Nephron (organoid): ENCODE measurements at regions not wholly inside any gene's neighbourhood (a gene's known extent, or its start where the extent isn't known, plus 50 kb on each side); places are given as distances from the start of the nearest gene placed in this dataset.

Experiments
- H3K27ac Mint-ChIP-seq, 3 experiments: 2 replicates each; pipeline ENCODE4 v1.8.0; 2020; ENCODE audit warnings: mixed read lengths in 3 of 3, mild to moderate bottlenecking in 2 of 3, moderate library complexity in 1 of 3
- H3K27me3 Mint-ChIP-seq: 2 replicates; pipeline ENCODE4 v1.8.0; 2021; ENCODE audit warnings: low read depth, mild to moderate bottlenecking, moderate library complexity, mixed read lengths
- H3K36me3 Mint-ChIP-seq: 2 replicates; pipeline ENCODE4 v1.8.0; 2020; ENCODE audit warnings: low read depth, mixed read lengths
- H3K4me1 Mint-ChIP-seq: 2 replicates; pipeline ENCODE4 v1.8.0; 2020; ENCODE audit warnings: mixed read lengths
- H3K4me3 Mint-ChIP-seq, 3 experiments: 2 replicates each; pipeline ENCODE4 v1.8.0; 2020; ENCODE audit warnings: mild to moderate bottlenecking in 3 of 3, mixed read lengths in 3 of 3, moderate library complexity in 2 of 3
- H3K9me3 Mint-ChIP-seq: 2 replicates; pipeline ENCODE4 v1.8.0; 2020; ENCODE audit warnings: mixed read lengths
- TF ChIP-seq, protein P1 (sequence below), 3 experiments: fragments of 200-600 bp; sonication (generic); IDR thresholded peaks; one replicate each; pipeline ENCODE4 v1.5.0; 2021; ENCODE audit warnings: antibody characterized with exemption in 3 of 3; ENCODE audit not compliant: unreplicated experiment in 3 of 3

DNA sequence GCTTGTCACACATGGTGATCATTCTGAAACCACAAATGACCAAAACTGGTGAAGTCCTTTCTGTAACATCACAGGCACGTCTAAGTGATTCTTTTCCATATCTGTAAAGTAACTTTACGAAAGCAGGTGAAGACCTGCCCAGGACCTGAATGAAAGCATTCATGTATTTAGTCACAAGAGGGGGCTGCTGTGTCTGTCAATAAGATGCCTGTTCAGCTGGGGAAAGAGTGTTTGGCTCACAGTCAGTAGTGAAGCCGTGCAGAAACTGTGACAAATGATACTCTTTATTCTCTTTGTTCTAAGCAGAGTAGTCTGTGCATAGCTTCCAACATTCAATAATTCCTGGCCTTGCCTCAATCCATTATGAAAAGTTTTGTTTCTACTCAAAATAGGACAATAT lies 373.5 kb upstream of the OR4E1 start:
- H3K9me3 Mint-ChIP-seq, result no peaks in the 10 kb centered on the region
- TF ChIP-seq, protein P1, sequence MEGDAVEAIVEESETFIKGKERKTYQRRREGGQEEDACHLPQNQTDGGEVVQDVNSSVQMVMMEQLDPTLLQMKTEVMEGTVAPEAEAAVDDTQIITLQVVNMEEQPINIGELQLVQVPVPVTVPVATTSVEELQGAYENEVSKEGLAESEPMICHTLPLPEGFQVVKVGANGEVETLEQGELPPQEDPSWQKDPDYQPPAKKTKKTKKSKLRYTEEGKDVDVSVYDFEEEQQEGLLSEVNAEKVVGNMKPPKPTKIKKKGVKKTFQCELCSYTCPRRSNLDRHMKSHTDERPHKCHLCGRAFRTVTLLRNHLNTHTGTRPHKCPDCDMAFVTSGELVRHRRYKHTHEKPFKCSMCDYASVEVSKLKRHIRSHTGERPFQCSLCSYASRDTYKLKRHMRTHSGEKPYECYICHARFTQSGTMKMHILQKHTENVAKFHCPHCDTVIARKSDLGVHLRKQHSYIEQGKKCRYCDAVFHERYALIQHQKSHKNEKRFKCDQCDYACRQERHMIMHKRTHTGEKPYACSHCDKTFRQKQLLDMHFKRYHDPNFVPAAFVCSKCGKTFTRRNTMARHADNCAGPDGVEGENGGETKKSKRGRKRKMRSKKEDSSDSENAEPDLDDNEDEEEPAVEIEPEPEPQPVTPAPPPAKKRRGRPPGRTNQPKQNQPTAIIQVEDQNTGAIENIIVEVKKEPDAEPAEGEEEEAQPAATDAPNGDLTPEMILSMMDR (IDR thresholded peaks at IDR 0.05; ENCODE audit: unreplicated experiment in 3 of 3), result peak; percentile 41 to 52 (median 50)
- no peaks in the 10 kb centered on the region for H3K27me3 Mint-ChIP-seq
- no peaks in the 10 kb centered on the region for H3K36me3 Mint-ChIP-seq
- H3K4me3 Mint-ChIP-seq, result no peak overlapping the region
- H3K4me1 Mint-ChIP-seq, result peaks cover 7% of the 10 kb centered on the region
- peak overlapping the region in 2 of 3 experiments; percentile 26 to 66 for H3K27ac Mint-ChIP-seq

DNA sequence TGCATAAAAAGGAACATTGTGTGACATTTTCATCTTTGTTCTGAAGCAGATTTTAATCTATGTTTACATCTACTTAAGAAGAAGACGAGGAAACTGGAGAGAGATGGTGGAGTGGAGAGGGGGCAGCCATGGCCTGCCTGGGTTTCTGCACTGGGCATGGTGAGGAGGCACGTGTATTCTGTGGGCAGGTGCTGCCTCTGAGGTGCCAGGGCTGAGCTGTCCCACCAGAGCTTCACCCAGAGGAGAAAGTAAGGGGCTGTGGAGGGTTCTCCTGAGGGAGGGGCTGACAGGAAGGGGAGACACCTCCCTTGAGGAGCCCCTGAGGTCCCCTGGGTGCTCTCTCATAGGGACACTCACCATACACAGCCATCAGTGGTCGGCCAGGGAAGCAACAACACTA lies 372.4 kb upstream of the OR4E1 start:
- H3K9me3 Mint-ChIP-seq, result no peaks in the 10 kb centered on the region
- H3K4me1 Mint-ChIP-seq, result peaks cover 7% of the 10 kb centered on the region
- H3K4me3 Mint-ChIP-seq, result no peak overlapping the region
- H3K27ac Mint-ChIP-seq, result no peak overlapping the region
- H3K36me3 Mint-ChIP-seq, result no peaks in the 10 kb centered on the region
- H3K27me3 Mint-ChIP-seq, result no peaks in the 10 kb centered on the region
- TF ChIP-seq, protein P1 (IDR thresholded peaks at IDR 0.05; ENCODE audit: unreplicated experiment in 3 of 3), result no peak

DNA sequence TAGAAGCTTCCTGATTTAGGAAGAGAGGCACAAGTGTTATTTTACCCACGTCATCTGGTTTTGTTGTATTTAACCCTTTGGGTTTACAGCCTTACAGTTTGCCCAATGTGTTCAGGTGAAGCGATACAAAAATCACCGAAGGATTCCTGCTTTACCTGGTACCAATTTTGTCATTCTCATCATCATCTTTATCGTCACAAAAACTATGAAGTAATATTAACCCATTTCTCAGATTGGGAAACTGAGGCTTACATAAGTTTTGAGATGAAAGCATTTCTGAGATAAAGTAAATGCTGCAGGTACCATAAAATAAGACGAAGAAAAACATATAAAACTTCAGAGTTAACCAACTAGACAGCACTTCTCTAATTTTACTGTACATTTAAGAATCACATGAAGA lies 370.6 kb upstream of the OR4E1 start:
- Mint-ChIP-seq H3K36me3 (no peaks in the 10 kb centered on the region), H3K4me1 (peaks cover 7% of the 10 kb centered on the region), H3K4me3 (no peak overlapping the region), H3K9me3 (no peaks in the 10 kb centered on the region), H3K27ac (no peak overlapping the region), H3K27me3 (peaks cover 6% of the 10 kb centered on the region)
- TF ChIP-seq, protein P1 (IDR thresholded peaks at IDR 0.05; ENCODE audit: unreplicated experiment in 3 of 3), result no peak

DNA sequence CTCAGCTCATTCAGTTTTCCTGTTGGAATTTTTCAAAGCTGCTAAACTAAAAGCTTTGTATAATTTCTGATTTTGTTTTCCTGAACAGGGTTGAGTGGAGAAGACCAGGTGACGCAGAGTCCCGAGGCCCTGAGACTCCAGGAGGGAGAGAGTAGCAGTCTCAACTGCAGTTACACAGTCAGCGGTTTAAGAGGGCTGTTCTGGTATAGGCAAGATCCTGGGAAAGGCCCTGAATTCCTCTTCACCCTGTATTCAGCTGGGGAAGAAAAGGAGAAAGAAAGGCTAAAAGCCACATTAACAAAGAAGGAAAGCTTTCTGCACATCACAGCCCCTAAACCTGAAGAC lies 367.1 kb upstream of the OR4E1 start:
- TF ChIP-seq, protein P1 (IDR thresholded peaks at IDR 0.05; ENCODE audit: unreplicated experiment in 3 of 3), result no peak
- Mint-ChIP-seq H3K36me3 (no peaks in the 10 kb centered on the region), H3K4me1 (no peaks in the 10 kb centered on the region)

DNA sequence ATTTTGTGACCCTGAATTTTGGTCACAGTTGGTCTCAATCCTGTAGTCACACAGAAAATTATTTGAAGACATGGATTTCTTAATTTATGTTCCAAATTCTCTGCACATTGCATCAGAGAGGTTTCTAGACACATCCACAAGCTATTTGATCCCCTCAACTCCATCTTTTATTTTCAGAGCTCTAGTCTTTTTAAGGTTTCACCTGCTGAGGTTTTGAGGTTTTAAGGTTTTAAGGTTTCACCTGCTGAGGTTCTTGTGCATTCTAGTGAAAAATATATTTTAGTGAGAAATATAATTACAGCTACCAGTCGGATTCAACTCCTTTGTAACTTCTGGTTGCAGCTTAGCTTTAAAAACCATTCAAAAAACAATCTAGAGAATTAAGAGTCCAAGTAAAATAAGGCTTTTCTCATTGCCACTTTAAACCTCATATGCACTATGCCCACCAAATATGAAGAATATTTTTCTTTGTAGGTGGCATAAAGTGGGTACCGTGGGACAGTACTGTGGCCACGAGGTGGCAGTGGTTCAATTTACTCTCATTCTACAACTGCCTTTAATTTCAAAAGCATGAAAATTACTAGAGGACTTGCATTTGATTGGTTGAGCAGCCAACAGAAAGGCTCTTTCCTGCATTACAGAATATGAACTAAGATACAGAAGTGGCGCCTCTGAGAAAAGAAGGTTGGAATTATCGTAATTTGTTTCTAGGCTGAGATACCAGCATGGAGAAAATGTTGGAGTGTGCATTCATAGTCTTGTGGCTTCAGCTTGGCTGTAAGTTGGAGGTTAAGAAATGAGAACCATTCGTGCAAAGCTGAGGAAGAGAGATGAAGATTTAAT lies 366.5 kb upstream of the OR4E1 start:
- Mint-ChIP-seq H3K4me3 (no peak overlapping the region), H3K27me3 (peaks cover 6% of the 10 kb centered on the region), H3K4me1 (no peaks in the 10 kb centered on the region), H3K36me3 (no peaks in the 10 kb centered on the region), H3K27ac (no peak overlapping the region), H3K9me3 (no peaks in the 10 kb centered on the region)
- TF ChIP-seq, protein P1 (IDR thresholded peaks at IDR 0.05; ENCODE audit: unreplicated experiment in 3 of 3), result peak; percentile 38 to 53 (median 53)

More for the DNA sequence above, 367.1 kb upstream of the OR4E1 start:
- H3K9me3 Mint-ChIP-seq, result no peaks in the 10 kb centered on the region
- no peak overlapping the region for H3K4me3 Mint-ChIP-seq
- H3K27ac Mint-ChIP-seq, result no peak overlapping the region
- peaks cover 6% of the 10 kb centered on the region for H3K27me3 Mint-ChIP-seq
